MCF 10A (cell line): ENCODE measurements at regions not wholly inside any gene's neighbourhood (a gene's known extent, or its start where the extent isn't known, plus 50 kb on each side); places are given as distances from the start of the nearest gene placed in this dataset.

ENCODE experiments used
- BruUV-seq: library from RNA; stranded (reverse); fragments of 400-500 nt; replicated peaks from 2 replicates; lab custom pipeline; 2021; lab: Mats Ljungman, UMichigan
- CTCF ChIA-PET: fragments of 300-600 bp; sonication (Branson Sonifier 250); formaldehyde crosslinking; extraction: SDS; loops from one replicate; lab custom pipeline; 2021; ENCODE audit warnings: antibody characterized with exemption, inconsistent platforms; lab: Yijun Ruan, JAX
- POLR2A ChIA-PET: fragments of 300-600, 350-650 bp; sonication (Branson Sonifier 250); formaldehyde crosslinking; extraction: SDS; loops from one replicate; lab custom pipeline; 2020; ENCODE audit warnings: antibody characterized with exemption, inconsistent platforms; lab: Yijun Ruan, JAX
- DNase-seq: peaks from one replicate; pipeline ENCODE4 v3.0.0-alpha.2; 2018; ENCODE audit not compliant: unreplicated experiment
- H3K27ac Mint-ChIP-seq: one replicate; pipeline ENCODE4 v1.8.0; 2022; ENCODE audit warnings: mild to moderate bottlenecking, low read depth, mixed read lengths; ENCODE audit not compliant: unreplicated experiment
- H3K27me3 Mint-ChIP-seq: one replicate; pipeline ENCODE4 v1.8.0; 2022; ENCODE audit warnings: mixed read lengths; ENCODE audit not compliant: insufficient read depth, unreplicated experiment
- H3K36me3 Mint-ChIP-seq: one replicate; pipeline ENCODE4 v1.8.0; 2022; ENCODE audit warnings: mild to moderate bottlenecking, moderate library complexity, mixed read lengths; ENCODE audit not compliant: insufficient read depth, unreplicated experiment
- H3K4me1 Mint-ChIP-seq: one replicate; pipeline ENCODE4 v1.8.0; 2022; ENCODE audit warnings: mixed read lengths; ENCODE audit not compliant: insufficient read depth, unreplicated experiment
- H3K4me3 Mint-ChIP-seq: one replicate; pipeline ENCODE4 v1.8.0; 2022; ENCODE audit warnings: mild to moderate bottlenecking, moderate library complexity, mixed read lengths; ENCODE audit not compliant: unreplicated experiment
- H3K9me3 Mint-ChIP-seq: one replicate; pipeline ENCODE4 v1.8.0; 2022; ENCODE audit warnings: mixed read lengths; ENCODE audit not compliant: unreplicated experiment
- CTCF ChIP-seq: fragments of 200-600 bp; IDR thresholded peaks from one replicate; pipeline ENCODE4 v1.8.0; 2022; ENCODE audit warnings: antibody characterized with exemption, mild to moderate bottlenecking; ENCODE audit not compliant: unreplicated experiment
- intact Hi-C: fragments of 100-400 bp; cut with micrococcal nuclease; formaldehyde crosslinking; loops from 2 replicates; pipeline ENCODE4 v1.14.1; 2022

GRCh38 chr2:58560531-58560930 lies 319.4 kb upstream of the FANCL start:
- CTCF ChIA-PET = no interaction called here
- no peak for DNase-seq
- intact Hi-C loops = no loop called here

DNA sequence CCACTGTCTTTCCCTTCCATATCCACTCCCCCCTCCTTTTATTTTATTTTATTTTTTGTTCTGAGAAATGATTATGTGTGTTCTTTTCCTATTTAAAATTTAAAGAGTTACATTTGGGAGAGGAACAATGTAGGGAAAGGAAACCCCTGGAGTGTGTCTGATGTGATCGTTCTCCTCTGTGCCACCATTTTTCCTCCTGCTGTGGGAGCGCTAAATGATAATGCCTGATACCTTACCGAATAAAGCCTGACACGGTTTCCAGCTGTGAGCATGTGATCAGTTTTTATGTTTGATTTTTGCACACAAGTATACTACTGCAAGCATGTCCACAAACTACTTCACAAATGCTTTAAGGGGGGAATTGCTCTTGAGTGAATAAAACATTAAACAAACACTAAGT lies 317.8 kb upstream of the FANCL start:
- intact Hi-C loops = no loop called here
- Mint-ChIP-seq H3K27me3 (no peaks in the 10 kb centered on the region), H3K4me3 (no peak overlapping the region), H3K9me3 (no peaks in the 10 kb centered on the region), H3K27ac (no peak overlapping the region), H3K36me3 (no peaks in the 10 kb centered on the region), H3K4me1 (peaks cover 14% of the 10 kb centered on the region)
- ChIA-PET CTCF (no interaction called here), POLR2A (interaction anchor here (1.5 kb wide), 1 partner anchor 111 kb away, joined by 4 read pairs; no protein-coding TSS in a partner anchor)
- DNase-seq = no peak
- no TSS peak for BruUV-seq
- TF ChIP-seq CTCF = no peak

More at GRCh38 chr2:58560531-58560930, 319.4 kb upstream of the FANCL start:
- Mint-ChIP-seq H3K36me3 (no peaks in the 10 kb centered on the region), H3K27ac (no peak overlapping the region), H3K9me3 (no peaks in the 10 kb centered on the region), H3K27me3 (no peaks in the 10 kb centered on the region), H3K4me1 (peaks cover 14% of the 10 kb centered on the region), H3K4me3 (no peak overlapping the region)
- POLR2A ChIA-PET = no interaction called here
- TF ChIP-seq CTCF = no peak
- no TSS peak for BruUV-seq

DNA sequence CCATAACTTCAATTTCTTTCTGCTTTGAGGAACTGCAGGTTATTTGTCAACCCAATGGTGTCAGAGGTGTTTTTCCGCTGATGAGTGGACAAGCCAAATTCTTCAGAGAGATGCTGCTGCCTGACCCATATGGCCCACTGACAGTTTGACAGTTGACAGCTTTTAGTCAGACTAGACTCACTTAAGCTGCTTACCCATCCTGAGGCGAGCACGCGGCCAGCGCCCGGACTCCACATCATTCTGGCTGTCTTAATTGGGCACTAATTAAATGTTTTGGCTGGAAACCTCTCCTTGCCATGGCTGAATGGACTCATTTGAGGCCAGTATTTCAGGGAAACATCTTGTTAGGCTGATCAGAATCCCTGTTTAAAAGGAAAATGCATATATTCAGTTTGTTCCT lies 316.1 kb upstream of the FANCL start:
- no peak for DNase-seq
- CTCF ChIA-PET = interaction anchor here (1.1 to 1.6 kb wide), 3 partner anchors 10 to 654 kb away, joined by 3 to 5 read pairs (median 4); no protein-coding TSS in a partner anchor
- no peaks in the 10 kb centered on the region for H3K9me3 Mint-ChIP-seq
- BruUV-seq = no TSS peak
- TF ChIP-seq CTCF = no peak
- H3K36me3 Mint-ChIP-seq = no peaks in the 10 kb centered on the region
- peaks cover 15% of the 10 kb centered on the region for H3K4me1 Mint-ChIP-seq
- intact Hi-C loops = no loop called here
- H3K4me3 Mint-ChIP-seq = no peak overlapping the region
- no peaks in the 10 kb centered on the region for H3K27me3 Mint-ChIP-seq
- POLR2A ChIA-PET = no interaction called here
- H3K27ac Mint-ChIP-seq = no peak overlapping the region

DNA sequence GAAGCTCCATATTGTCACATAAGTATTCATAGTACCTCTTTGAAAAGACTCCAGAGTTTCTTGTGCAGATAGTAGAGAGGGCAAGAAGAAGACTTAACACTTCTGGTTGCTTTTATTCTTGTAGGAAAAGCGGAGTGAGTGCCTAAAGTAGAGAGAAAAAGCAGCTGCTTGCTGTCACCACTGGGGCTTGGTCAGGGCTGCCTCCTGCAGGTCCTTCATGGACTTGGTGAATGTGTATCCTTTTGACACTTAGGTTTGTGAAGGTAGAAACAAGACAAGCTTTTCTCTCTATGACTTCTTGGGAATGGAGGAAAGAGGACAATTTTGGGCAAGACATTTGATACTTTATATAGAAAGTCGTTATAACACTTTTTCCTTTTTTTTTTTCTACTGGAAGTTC lies 312.8 kb upstream of the FANCL start:
- no TSS peak for BruUV-seq
- TF ChIP-seq CTCF = no peak
- intact Hi-C loops = no loop called here
- peak; percentile 19 for DNase-seq
- H3K9me3 Mint-ChIP-seq = no peaks in the 10 kb centered on the region
- CTCF ChIA-PET = interaction anchor here (0.6 to 1.0 kb wide), 6 partner anchors 13 to 835 kb away, joined by 3 to 4 read pairs (median 3); no protein-coding TSS in a partner anchor
- no peak overlapping the region for H3K27ac Mint-ChIP-seq
- H3K27me3 Mint-ChIP-seq = no peaks in the 10 kb centered on the region
- no peaks in the 10 kb centered on the region for H3K36me3 Mint-ChIP-seq
- no peak overlapping the region for H3K4me3 Mint-ChIP-seq
- POLR2A ChIA-PET = interaction anchor here (0.6 to 1.0 kb wide), 2 partner anchors 13 to 799 kb away, joined by 3 read pairs; no protein-coding TSS in a partner anchor
- H3K4me1 Mint-ChIP-seq = peaks cover 12% of the 10 kb centered on the region
